Esophagus muscularis mucosa (tissue), 4 donors: ENCODE measurements at regions not wholly inside any gene's neighbourhood (a gene's known extent, or its start where the extent isn't known, plus 50 kb on each side); places are given as distances from the start of the nearest gene placed in this dataset.

Source experiments
- CTCF ChIP-seq, 3 experiments: fragments of 200-600 bp in 2 of 3; fragments of 450-650 bp in 1 of 3; sonication (generic) in 2 of 3; IDR thresholded peaks; one replicate each; pipeline ENCODE4 v1.5.1; 2017 to 2019; ENCODE audit warnings: antibody characterized with exemption in 3 of 3, mild to moderate bottlenecking in 2 of 3, moderate library complexity in 1 of 3
- EP300 ChIP-seq: sonication (generic); formaldehyde crosslinking; IDR thresholded peaks from one replicate; pipeline ENCODE4 v1.6.1; 2017; ENCODE audit warnings: antibody characterized with exemption
- POLR2A ChIP-seq: fragments of 450-650 bp; IDR thresholded peaks from one replicate; pipeline ENCODE4 v1.6.1; 2017; ENCODE audit warnings: antibody characterized with exemption, moderate library complexity, mild to moderate bottlenecking, low read depth
- POLR2AphosphoS5 ChIP-seq, 2 donors: sonication (generic); formaldehyde crosslinking; IDR thresholded peaks; one replicate each; pipeline ENCODE4 v1.6.1; 2017; ENCODE audit warnings: antibody characterized with exemption in 2 of 2

GRCh38 chr10:128704716-128705115 lies 578.5 kb upstream of the MKI67 start:
- TF ChIP-seq CTCF (IDR thresholded peaks at IDR 0.05) (no peak), POLR2A (no peak), EP300 (no peak), POLR2AphosphoS5 (IDR thresholded peaks at IDR 0.05) (no peak)
